BJ (cell line): ENCODE measurements at regions not wholly inside any gene's neighbourhood (a gene's known extent, or its start where the extent isn't known, plus 50 kb on each side); places are given as distances from the start of the nearest gene placed in this dataset.

Experiments used
- CTCF ChIA-PET: fragments of 350-600 bp; formaldehyde crosslinking; extraction: SDS; loops from one replicate; lab custom pipeline; 2021; ENCODE audit warnings: antibody characterized with exemption, inconsistent platforms; lab: Yijun Ruan, JAX
- POLR2A ChIA-PET: fragments of 300-600 bp; sonication (Branson Sonifier 250); formaldehyde crosslinking; extraction: SDS; loops from one replicate; lab custom pipeline; 2021; ENCODE audit warnings: antibody characterized with exemption; lab: Charles Lee
- DNase-seq: peaks from one replicate; pipeline ENCODE4 v3.0.0-alpha.2; 2011; ENCODE audit warnings: low read depth
- H3K27me3 ChIP-seq: 2 replicates; pipeline ENCODE4 v1.6.0; 2011; ENCODE audit warnings: low read length; ENCODE audit not compliant: control insufficient read depth, insufficient read depth
- H3K36me3 ChIP-seq: 2 replicates; pipeline ENCODE4 v1.5.1; 2011; ENCODE audit warnings: low read length; ENCODE audit not compliant: control insufficient read depth, insufficient read depth
- H3K4me3 ChIP-seq: 2 replicates; pipeline ENCODE4 v1.5.1; 2011; ENCODE audit warnings: low read depth, mild to moderate bottlenecking, control low read depth, low read length
- CTCF ChIP-seq: IDR thresholded peaks from 2 replicates; pipeline ENCODE4 v1.5.1; 2011; ENCODE audit warnings: low read depth, mild to moderate bottlenecking, control low read depth, inconsistent platforms, low read length, moderate library complexity; ENCODE audit not compliant: insufficient read depth

- no peak for DNase-seq
- ChIA-PET CTCF (interaction anchor here (1.1 to 1.9 kb wide), 2 partner anchors 10 to 185 kb away, joined by 3 to 4 read pairs; no protein-coding TSS in a partner anchor), POLR2A (no interaction called here)
- Histone ChIP-seq H3K27me3 (no peaks in the 10 kb centered on the region), H3K4me3 (no peak overlapping the region), H3K36me3 (no peaks in the 10 kb centered on the region)
- no peak for TF ChIP-seq CTCF
These were observed 53.1 kb upstream of the CFAP161 start for GRCh38 chr15:81080996-81081395.

- TF ChIP-seq CTCF, result no peak
- Histone ChIP-seq H3K36me3 (no peaks in the 10 kb centered on the region), H3K4me3 (no peak overlapping the region), H3K27me3 (no peaks in the 10 kb centered on the region)
- DNase-seq, result no peak
- ChIA-PET CTCF (interaction anchor here (1.6 kb wide), 1 partner anchor 11 kb away, joined by 9 read pairs; no protein-coding TSS in a partner anchor), POLR2A (no interaction called here)
These were observed 50.9 kb upstream of the CFAP161 start for GRCh38 chr15:81083201-81083600.
